ENCODE measurements at regions not wholly inside any gene's neighbourhood (a gene's known extent, or its start where the extent isn't known, plus 50 kb on each side); places are given as distances from the start of the nearest gene placed in this dataset.
"Not testable (repeated sequence)": the region's sequence is repeated elsewhere in the genome, so short reads cannot be mapped to it uniquely, and the experiment has no call there.

- no peak overlapping the region for H3K4me3 ChIP-seq (ENCODE audit: low read length)
- no peak for TF ChIP-seq CTCF (conservative IDR thresholded peaks at IDR 0.05; ENCODE audit: low read length)
- DNase-seq (ENCODE audit: low read depth) = no peak
Measured at GRCh38 chr10:33777223-33777622, 442.8 kb upstream of the NRP1 start.

- no peak overlapping the region for H3K4me3 ChIP-seq (ENCODE audit: low read length)
- no peak for DNase-seq (ENCODE audit: low read depth)
- TF ChIP-seq CTCF (conservative IDR thresholded peaks at IDR 0.05; ENCODE audit: low read length) = no peak
Measured at GRCh38 chr10:33776419-33777070, 442.1 kb upstream of the NRP1 start.

- DNase-seq (ENCODE audit: low read depth) = no peak
- no peak for TF ChIP-seq CTCF (conservative IDR thresholded peaks at IDR 0.05; ENCODE audit: low read length)
- no peak overlapping the region for H3K4me3 ChIP-seq (ENCODE audit: low read length)
Measured at GRCh38 chr10:33774857-33775256, 440.4 kb upstream of the NRP1 start.

GRCh38 chr10:33773886-33774480, 439.5 kb upstream of the NRP1 start:
- H3K4me3 ChIP-seq (ENCODE audit: low read length) = no peak overlapping the region
- no peak for DNase-seq (ENCODE audit: low read depth)
- no peak for TF ChIP-seq CTCF (conservative IDR thresholded peaks at IDR 0.05; ENCODE audit: low read length)

GRCh38 chr10:33773253-33773573, 438.7 kb upstream of the NRP1 start:
- no peak for DNase-seq (ENCODE audit: low read depth)
- H3K4me3 ChIP-seq (ENCODE audit: low read length) = no peak overlapping the region
- TF ChIP-seq CTCF (conservative IDR thresholded peaks at IDR 0.05; ENCODE audit: low read length) = no peak

- H3K4me3 ChIP-seq (ENCODE audit: low read length) = no peak overlapping the region
- no peak for TF ChIP-seq CTCF (conservative IDR thresholded peaks at IDR 0.05; ENCODE audit: low read length)
- DNase-seq (ENCODE audit: low read depth) = peak; percentile 3
Measured at GRCh38 chr10:33772370-33773252, 438.1 kb upstream of the NRP1 start.

- not testable (repeated sequence) for H3K4me3 ChIP-seq (ENCODE audit: low read length); DNase-seq (ENCODE audit: low read depth)
Measured at GRCh38 chr10:33771856-33772255, 437.4 kb upstream of the NRP1 start.
